ENCODE measurements at regions not wholly inside any gene's neighbourhood (a gene's known extent, or its start where the extent isn't known, plus 50 kb on each side); places are given as distances from the start of the nearest gene placed in this dataset.

GRCh38 chr6:965343-965742 is 272.4 kb upstream of the EXOC2 start:
- no peaks in the 10 kb centered on the region for H3K4me1 ChIP-seq
- intact Hi-C loops (cut with DNase I) = no loop called here
- no peak for ATAC-seq
- no peak for DNase-seq
- H3K27ac ChIP-seq = no peak overlapping the region
- no CpG with 5 or more reads among the region's 2 CpGs for WGBS (ENCODE audit: insufficient coverage, low coverage, low lambda C conversion rate, missing lambda C conversion rate)
- TF ChIP-seq CTCF (IDR thresholded peaks at IDR 0.05) = no peak
- no peak for TF ChIP-seq POLR2A (IDR thresholded peaks at IDR 0.05)
- H3K27me3 ChIP-seq = no peaks in the 10 kb centered on the region
- no peak overlapping the region for H3K4me3 ChIP-seq
- no peaks in the 10 kb centered on the region for H3K9me3 ChIP-seq
- H3K36me3 ChIP-seq = no peaks in the 10 kb centered on the region

- WGBS (ENCODE audit: insufficient coverage, low coverage, low lambda C conversion rate, missing lambda C conversion rate) = 63% methylated on average over 9 of the region's 9 CpGs
- TF ChIP-seq CTCF (IDR thresholded peaks at IDR 0.05) (no peak), POLR2A (IDR thresholded peaks at IDR 0.05) (no peak)
- no peaks in the 10 kb centered on the region for H3K9me3 ChIP-seq
- no peak overlapping the region for H3K27ac ChIP-seq
- H3K27me3 ChIP-seq = no peaks in the 10 kb centered on the region
- no peak overlapping the region for H3K4me3 ChIP-seq
- no peaks in the 10 kb centered on the region for H3K36me3 ChIP-seq
- ATAC-seq (no peak), DNase-seq (no peak)
- no peaks in the 10 kb centered on the region for H3K4me1 ChIP-seq
- intact Hi-C loops (cut with DNase I) = no loop called here
Observed at GRCh38 chr6:963456-963855, 270.5 kb upstream of the EXOC2 start.

- ATAC-seq (no peak), DNase-seq (no peak)
- no peak overlapping the region for H3K27ac ChIP-seq
- H3K4me3 ChIP-seq = no peak overlapping the region
- no peaks in the 10 kb centered on the region for H3K27me3 ChIP-seq
- 100% methylated on average over 2 of the region's 10 CpGs for WGBS (ENCODE audit: insufficient coverage, low coverage, low lambda C conversion rate, missing lambda C conversion rate)
- no peaks in the 10 kb centered on the region for H3K9me3 ChIP-seq
- intact Hi-C loops (cut with DNase I) = no loop called here
- H3K36me3 ChIP-seq = no peaks in the 10 kb centered on the region
- no peaks in the 10 kb centered on the region for H3K4me1 ChIP-seq
- TF ChIP-seq CTCF (IDR thresholded peaks at IDR 0.05) = no peak
- no peak for TF ChIP-seq POLR2A (IDR thresholded peaks at IDR 0.05)
Observed at GRCh38 chr6:961407-961960, 268.5 kb upstream of the EXOC2 start.

GRCh38 chr6:960356-960755 is 267.4 kb upstream of the EXOC2 start:
- TF ChIP-seq POLR2A (IDR thresholded peaks at IDR 0.05) = no peak
- no peak for TF ChIP-seq CTCF (IDR thresholded peaks at IDR 0.05)
- H3K36me3 ChIP-seq = no peaks in the 10 kb centered on the region
- intact Hi-C loops (cut with DNase I) = no loop called here
- no peaks in the 10 kb centered on the region for H3K9me3 ChIP-seq
- no peak for DNase-seq
- no peaks in the 10 kb centered on the region for H3K4me1 ChIP-seq
- H3K4me3 ChIP-seq = no peak overlapping the region
- H3K27me3 ChIP-seq = no peaks in the 10 kb centered on the region
- WGBS (ENCODE audit: insufficient coverage, low coverage, low lambda C conversion rate, missing lambda C conversion rate) = 62% methylated on average over 11 of the region's 11 CpGs
- no peak for ATAC-seq
- H3K27ac ChIP-seq = no peak overlapping the region

- no peak for ATAC-seq
- Histone ChIP-seq H3K9me3 (no peaks in the 10 kb centered on the region), H3K36me3 (no peaks in the 10 kb centered on the region), H3K4me1 (no peaks in the 10 kb centered on the region), H3K27ac (no peak overlapping the region), H3K27me3 (no peaks in the 10 kb centered on the region), H3K4me3 (no peak overlapping the region)
- intact Hi-C loops (cut with DNase I) = no loop called here
- DNase-seq = no peak
- 67% methylated on average over 5 of the region's 5 CpGs for WGBS (ENCODE audit: insufficient coverage, low coverage, low lambda C conversion rate, missing lambda C conversion rate)
- TF ChIP-seq CTCF (IDR thresholded peaks at IDR 0.05) (no peak), POLR2A (IDR thresholded peaks at IDR 0.05) (no peak)
Observed at GRCh38 chr6:958488-958887, 265.5 kb upstream of the EXOC2 start.
